Muscle layer of duodenum (tissue), 2 donors: ENCODE measurements at regions not wholly inside any gene's neighbourhood (a gene's known extent, or its start where the extent isn't known, plus 50 kb on each side); places are given as distances from the start of the nearest gene placed in this dataset.
"Not testable (repeated sequence)": the region's sequence is repeated elsewhere in the genome, so short reads cannot be mapped to it uniquely, and the experiment has no call there.

ENCODE experiments used
- H3K27ac ChIP-seq: one replicate; pipeline ENCODE4 v1.7.0; 2013; ENCODE audit warnings: mild to moderate bottlenecking, low read length
- H3K27me3 ChIP-seq: one replicate; pipeline ENCODE4 v1.7.0; 2013; ENCODE audit warnings: low read depth, mild to moderate bottlenecking, control low read depth, low read length
- H3K36me3 ChIP-seq, 2 donors: one replicate each; pipeline ENCODE4 v1.7.0; 2013; ENCODE audit warnings: low read length in 2 of 2, control low read depth in 1 of 2, mild to moderate bottlenecking in 1 of 2; ENCODE audit not compliant: insufficient read depth in 2 of 2, control insufficient read depth in 1 of 2
- H3K4me1 ChIP-seq, 2 donors: one replicate each; pipeline ENCODE4 v1.7.0; 2013; ENCODE audit warnings: low read length in 2 of 2, mild to moderate bottlenecking in 2 of 2, control low read depth in 1 of 2, moderate library complexity in 1 of 2; ENCODE audit not compliant: insufficient read depth in 2 of 2, control insufficient read depth in 1 of 2
- H3K4me3 ChIP-seq, 2 donors: one replicate each; pipeline ENCODE4 v1.7.0; 2013; ENCODE audit warnings: low read length in 2 of 2, low read depth in 1 of 2, mild to moderate bottlenecking in 1 of 2
- H3K9me3 ChIP-seq, 2 donors: one replicate each; pipeline ENCODE4 v1.7.0; 2013; ENCODE audit warnings: low read length in 2 of 2, control low read depth in 1 of 2, mild to moderate bottlenecking in 1 of 2; ENCODE audit not compliant: control insufficient read depth in 1 of 2
- donor health status: healthy.

- Histone ChIP-seq H3K27me3 (no peaks in the 10 kb centered on the region), H3K4me3 (no peak overlapping the region), H3K9me3 (no peaks in the 10 kb centered on the region), H3K27ac (peak overlapping the region; percentile 16), H3K4me1 (no peaks in the 10 kb centered on the region), H3K36me3 (no peaks in the 10 kb centered on the region)
Observed at GRCh38 chr1:96865731-96866685, 144.4 kb downstream of the PTBP2 start.

GRCh38 chr1:96872757-96873156, 151.2 kb downstream of the PTBP2 start:
- no peak overlapping the region for H3K27ac ChIP-seq
- no peaks in the 10 kb centered on the region for H3K4me1 ChIP-seq
- no peak overlapping the region for H3K4me3 ChIP-seq
- peaks cover 0 to 18% of the 10 kb centered on the region in 2 donors for H3K9me3 ChIP-seq
- H3K36me3 ChIP-seq: no peaks in the 10 kb centered on the region
- H3K27me3 ChIP-seq: no peaks in the 10 kb centered on the region

GRCh38 chr1:96878640-96879039, 157.1 kb downstream of the PTBP2 start:
- Histone ChIP-seq H3K36me3 (no peaks in the 10 kb centered on the region), H3K4me3 (no peak overlapping the region), H3K9me3 (no peaks in the 10 kb centered on the region), H3K27me3 (no peaks in the 10 kb centered on the region), H3K27ac (no peak overlapping the region), H3K4me1 (no peaks in the 10 kb centered on the region)

GRCh38 chr1:96880626-96881025, 159.0 kb downstream of the PTBP2 start:
- H3K27ac ChIP-seq: no peak overlapping the region
- no peaks in the 10 kb centered on the region for H3K27me3 ChIP-seq
- H3K36me3 ChIP-seq: no peaks in the 10 kb centered on the region
- no peak overlapping the region for H3K4me3 ChIP-seq
- H3K9me3 ChIP-seq: no peaks in the 10 kb centered on the region
- H3K4me1 ChIP-seq: no peaks in the 10 kb centered on the region

- Histone ChIP-seq H3K27me3 (no peaks in the 10 kb centered on the region), H3K4me1 (no peaks in the 10 kb centered on the region), H3K27ac (no peak overlapping the region), H3K9me3 (no peaks in the 10 kb centered on the region), H3K36me3 (no peaks in the 10 kb centered on the region), H3K4me3 (no peak overlapping the region)
Observed at GRCh38 chr1:96882096-96882495, 160.5 kb downstream of the PTBP2 start.

GRCh38 chr1:96886474-96886873, 164.9 kb downstream of the PTBP2 start:
- Histone ChIP-seq H3K27me3 (no peaks in the 10 kb centered on the region), H3K4me3 (no peak overlapping the region), H3K4me1 (no peaks in the 10 kb centered on the region), H3K36me3 (no peaks in the 10 kb centered on the region), H3K27ac (no peak overlapping the region), H3K9me3 (peaks cover 0 to 12% of the 10 kb centered on the region in 2 donors)

- Histone ChIP-seq H3K27me3 (no peaks in the 10 kb centered on the region), H3K9me3 (peaks cover 0 to 12% of the 10 kb centered on the region in 2 donors), H3K27ac (no peak overlapping the region), H3K4me3 (no peak overlapping the region), H3K36me3 (no peaks in the 10 kb centered on the region), H3K4me1 (no peaks in the 10 kb centered on the region)
Observed at GRCh38 chr1:96887501-96887900, 165.9 kb downstream of the PTBP2 start.

GRCh38 chr1:96901783-96902363, 180.3 kb downstream of the PTBP2 start:
- no peaks in the 10 kb centered on the region for H3K4me1 ChIP-seq
- H3K27ac ChIP-seq: no peak overlapping the region
- H3K36me3 ChIP-seq: no peaks in the 10 kb centered on the region
- H3K4me3 ChIP-seq: peak overlapping the region in 1 of 2 donors; percentile 25
- peaks cover 10 to 12% of the 10 kb centered on the region in 2 donors for H3K9me3 ChIP-seq
- no peaks in the 10 kb centered on the region for H3K27me3 ChIP-seq

GRCh38 chr1:96912248-96912647, 190.7 kb downstream of the PTBP2 start:
- Histone ChIP-seq H3K4me1 (no peaks in the 10 kb centered on the region), H3K36me3 (no peaks in the 10 kb centered on the region), H3K4me3 (no peak overlapping the region), H3K9me3 (no peaks in the 10 kb centered on the region), H3K27me3 (no peaks in the 10 kb centered on the region), H3K27ac (no peak overlapping the region)

GRCh38 chr1:96915701-96916100, 194.1 kb downstream of the PTBP2 start:
- not testable (repeated sequence) for H3K27ac ChIP-seq, H3K27me3 ChIP-seq, H3K4me3 ChIP-seq, H3K9me3 ChIP-seq, H3K36me3 ChIP-seq, H3K4me1 ChIP-seq

- Histone ChIP-seq H3K4me3 (no peak overlapping the region), H3K9me3 (peaks cover 0 to 2% of the 10 kb centered on the region in 2 donors), H3K27me3 (no peaks in the 10 kb centered on the region), H3K4me1 (no peaks in the 10 kb centered on the region), H3K27ac (no peak overlapping the region), H3K36me3 (no peaks in the 10 kb centered on the region)
Observed at GRCh38 chr1:96918406-96918805, 196.8 kb downstream of the PTBP2 start.
